ENCODE measurements at regions not wholly inside any gene's neighbourhood (a gene's known extent, or its start where the extent isn't known, plus 50 kb on each side); places are given as distances from the start of the nearest gene placed in this dataset.

- no peak for DNase-seq
Observed at GRCh38 chr9:103802068-103802467, 292.0 kb upstream of the SMC2 start.

GRCh38 chr9:103803245-103803644 is 290.9 kb upstream of the SMC2 start:
- no peak for DNase-seq

- DNase-seq: no peak
Observed at GRCh38 chr9:103804077-103804735, 289.9 kb upstream of the SMC2 start.

GRCh38 chr9:103809745-103810144 is 284.4 kb upstream of the SMC2 start:
- DNase-seq: no peak

- no peak for DNase-seq
Observed at GRCh38 chr9:103811462-103811861, 282.6 kb upstream of the SMC2 start.

GRCh38 chr9:103816146-103816545 is 278.0 kb upstream of the SMC2 start:
- DNase-seq: no peak

- DNase-seq: peak; percentile 52
Observed at GRCh38 chr9:103819936-103820335, 274.2 kb upstream of the SMC2 start.

- no peak for DNase-seq
Observed at GRCh38 chr9:103821115-103821514, 273.0 kb upstream of the SMC2 start.

- no peak for DNase-seq
Observed at GRCh38 chr9:103837940-103838339, 256.2 kb upstream of the SMC2 start.

- DNase-seq: no peak
Observed at GRCh38 chr9:103839197-103839596, 254.9 kb upstream of the SMC2 start.

GRCh38 chr9:103867886-103868285 is 226.2 kb upstream of the SMC2 start:
- no peak for DNase-seq

- no peak for DNase-seq
Observed at GRCh38 chr9:103872811-103873210, 221.3 kb upstream of the SMC2 start.

GRCh38 chr9:103881419-103881818 is 212.7 kb upstream of the SMC2 start:
- DNase-seq: no peak

- DNase-seq: no peak
Observed at GRCh38 chr9:103889989-103890388, 204.1 kb upstream of the SMC2 start.

- DNase-seq: no peak
Observed at GRCh38 chr9:103894184-103894583, 199.9 kb upstream of the SMC2 start.

- no peak for DNase-seq
Observed at GRCh38 chr9:103898550-103898949, 195.6 kb upstream of the SMC2 start.

GRCh38 chr9:103899866-103900265 is 194.2 kb upstream of the SMC2 start:
- no peak for DNase-seq

- no peak for DNase-seq
Observed at GRCh38 chr9:103900466-103900865, 193.6 kb upstream of the SMC2 start.

- DNase-seq: no peak
Observed at GRCh38 chr9:103902263-103902662, 191.8 kb upstream of the SMC2 start.

- no peak for DNase-seq
Observed at GRCh38 chr9:103904242-103904641, 189.9 kb upstream of the SMC2 start.

GRCh38 chr9:103913899-103914298 is 180.2 kb upstream of the SMC2 start:
- DNase-seq: no peak

- no peak for DNase-seq
Observed at GRCh38 chr9:103919605-103920209, 174.4 kb upstream of the SMC2 start.

GRCh38 chr9:103928442-103928841 is 165.7 kb upstream of the SMC2 start:
- no peak for DNase-seq

- DNase-seq: no peak
Observed at GRCh38 chr9:103941104-103941503, 153.0 kb upstream of the SMC2 start.

GRCh38 chr9:103942200-103942599 is 151.9 kb upstream of the SMC2 start:
- no peak for DNase-seq

All from MV-4-11 (cell line).